Thymus (tissue), 11 donors: ENCODE measurements at regions not wholly inside any gene's neighbourhood (a gene's known extent, or its start where the extent isn't known, plus 50 kb on each side); places are given as distances from the start of the nearest gene placed in this dataset.

Experiments
- DNase-seq, 9 donors: peaks; one replicate each; pipeline ENCODE4 v3.0.0-alpha.2; 2013; ENCODE audit warnings: low spot score in 9 of 9, low read depth in 6 of 9, missing footprints in 1 of 9
- H3K27ac ChIP-seq, 2 donors: one replicate each; pipeline ENCODE4 v1.5.1; 2013; ENCODE audit warnings: control low read depth in 1 of 2, low read depth in 1 of 2, low read length in 1 of 2, mild to moderate bottlenecking in 1 of 2, moderate library complexity in 1 of 2
- H3K27me3 ChIP-seq, 2 donors: one replicate each; pipeline ENCODE4 v1.5.1; 2013; ENCODE audit warnings: low read length in 1 of 2; ENCODE audit not compliant: control insufficient read depth in 2 of 2, insufficient read depth in 1 of 2
- H3K36me3 ChIP-seq, 2 donors: one replicate each; pipeline ENCODE4 v1.5.1; 2013; ENCODE audit warnings: low read length in 1 of 2, mild to moderate bottlenecking in 1 of 2, moderate library complexity in 1 of 2; ENCODE audit not compliant: control insufficient read depth in 2 of 2, insufficient read depth in 2 of 2
- H3K4me1 ChIP-seq, 2 donors: one replicate each; pipeline ENCODE4 v1.5.1; 2013; ENCODE audit warnings: low read length in 2 of 2; ENCODE audit not compliant: control insufficient read depth in 2 of 2, insufficient read depth in 2 of 2
- H3K4me3 ChIP-seq, 2 donors: one replicate each; pipeline ENCODE4 v1.5.1; 2013; ENCODE audit warnings: low read length in 2 of 2, control low read depth in 1 of 2, mild to moderate bottlenecking in 1 of 2
- H3K9me3 ChIP-seq, 2 donors: one replicate each; pipeline ENCODE4 v1.5.1; 2013; ENCODE audit warnings: low read length in 1 of 2, mild to moderate bottlenecking in 1 of 2; ENCODE audit not compliant: control insufficient read depth in 2 of 2, insufficient read depth in 1 of 2
- WGBS: extraction: QIAGEN DNeasy Blood & Tissue Kit; methylation state at CpG from one replicate; pipeline ENCODE4 v1.1.7; 2013; 5-methylcytosine and 5-hydroxymethylcytosine counted together
- donor health status: healthy.

DNA sequence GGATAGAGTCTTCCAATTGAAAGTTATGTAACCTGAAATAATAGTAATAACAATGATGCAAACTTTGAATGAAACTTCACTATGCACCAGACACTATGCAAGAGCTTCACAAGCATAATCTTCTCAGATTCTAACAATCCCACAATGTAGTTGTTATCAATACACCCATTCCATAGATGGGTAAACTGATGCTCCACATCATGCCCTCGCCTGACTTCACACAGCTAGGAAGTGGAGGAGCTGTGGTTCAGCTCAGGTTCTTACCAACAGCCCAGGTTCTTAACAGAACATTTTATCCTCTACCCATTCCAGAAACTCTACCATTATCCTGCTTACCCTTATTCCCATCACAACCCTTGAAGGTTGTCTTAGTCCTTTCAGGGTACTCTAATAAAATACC, 50.4 kb upstream of the HMGXB4 start:
- Histone ChIP-seq H3K4me3 (no peak overlapping the region), H3K36me3 (no peaks in the 10 kb centered on the region), H3K9me3 (no peaks in the 10 kb centered on the region), H3K4me1 (no peaks in the 10 kb centered on the region), H3K27ac (no peak overlapping the region), H3K27me3 (no peaks in the 10 kb centered on the region)
- DNase-seq, result no peak
- WGBS, result 94% methylated on average over 1 of the region's 1 CpG
